HG02870 (cell line): ENCODE measurements at regions not wholly inside any gene's neighbourhood (a gene's known extent, or its start where the extent isn't known, plus 50 kb on each side); places are given as distances from the start of the nearest gene placed in this dataset.

Experiments
- ATAC-seq: cut with Tn5 transposase; IDR thresholded peaks from one replicate; pipeline ENCODE4 v1.9.1; 2021; ENCODE audit warnings: mild to moderate bottlenecking, moderate library complexity; ENCODE audit not compliant: unreplicated experiment

DNA sequence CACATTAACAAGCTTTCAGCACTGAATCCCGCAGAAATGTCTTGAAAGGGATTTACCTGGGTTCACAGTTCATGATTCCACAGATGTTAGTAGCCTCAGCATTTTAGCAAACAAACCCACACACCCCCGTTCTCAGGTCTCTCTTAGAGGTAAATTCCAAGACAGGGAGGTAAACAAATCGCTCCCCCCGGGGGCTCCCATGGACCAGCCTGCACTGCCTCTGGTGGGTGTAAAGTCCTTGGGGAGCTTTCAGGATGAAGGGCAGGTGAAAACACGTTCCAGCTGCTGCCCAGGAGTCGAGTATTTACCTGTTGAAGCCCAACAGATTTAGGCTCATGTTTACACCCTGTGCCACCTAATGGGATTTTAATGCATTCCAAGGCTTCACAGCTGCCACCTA is 187.0 kb upstream of the FOXQ1 start:
- no peak for ATAC-seq

DNA sequence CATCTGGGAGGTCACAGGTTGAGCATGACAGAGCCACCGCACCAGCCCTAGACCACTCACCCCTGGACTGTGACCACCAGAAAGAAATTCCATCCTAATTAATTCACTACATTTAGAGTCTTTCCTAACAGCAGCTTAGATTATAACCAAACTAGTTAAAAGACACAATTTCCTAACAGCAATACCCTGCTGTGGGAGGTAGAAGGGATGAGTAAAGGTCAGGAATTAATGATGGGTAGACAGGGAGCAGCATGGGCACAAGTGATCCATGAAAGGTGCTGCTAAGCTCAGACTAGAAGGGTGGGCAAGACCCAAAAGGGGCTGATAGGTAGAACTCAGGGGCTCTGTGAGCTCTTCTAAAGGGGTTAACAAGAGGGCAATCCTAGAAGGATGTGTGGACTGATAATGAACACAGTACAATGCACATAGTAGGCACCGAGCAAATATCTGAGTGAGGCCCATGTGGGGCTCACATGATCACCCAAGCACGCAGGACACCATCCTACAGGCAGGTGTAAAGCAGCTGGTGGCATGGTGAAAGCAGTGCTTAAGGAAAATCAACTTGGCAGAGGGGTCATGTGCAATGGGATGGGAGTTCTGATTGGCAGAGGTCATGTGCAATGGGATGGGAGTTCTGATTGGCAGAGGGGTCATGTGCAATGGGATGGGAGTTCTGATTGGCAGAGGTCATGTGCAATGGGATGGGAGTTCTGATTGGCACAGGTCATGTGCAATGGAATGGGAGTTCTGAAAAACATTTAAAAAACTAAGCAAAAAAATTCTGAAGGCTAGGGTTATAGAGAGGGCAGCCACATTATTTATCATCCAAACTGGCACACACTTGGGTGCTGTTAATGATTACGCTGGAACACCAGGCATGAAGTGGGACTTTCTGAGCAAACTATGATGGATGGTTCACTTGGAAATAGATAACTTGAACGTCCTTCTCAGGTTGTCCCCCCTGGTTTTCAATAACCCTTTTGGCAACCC is 188.2 kb upstream of the FOXQ1 start:
- ATAC-seq, result no peak

DNA sequence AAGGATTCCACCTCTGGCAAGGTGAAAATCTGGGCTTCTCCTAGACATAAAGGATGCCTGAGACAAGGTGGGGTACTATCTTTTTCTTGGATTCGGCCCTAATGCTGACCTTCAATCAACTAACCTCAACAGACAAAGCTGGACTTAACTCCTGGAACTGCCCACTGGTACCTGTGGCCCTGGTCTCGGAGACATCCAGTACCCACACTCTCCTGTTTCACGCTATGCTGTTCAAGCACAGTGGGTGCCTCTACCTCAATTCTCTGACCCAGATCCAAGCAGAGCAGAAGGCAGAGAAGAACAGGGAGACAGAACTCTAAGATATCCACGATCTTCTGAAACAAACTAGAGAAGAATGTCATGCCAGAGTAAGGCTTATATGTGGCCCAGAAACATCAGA is 189.8 kb upstream of the FOXQ1 start:
- no peak for ATAC-seq

DNA sequence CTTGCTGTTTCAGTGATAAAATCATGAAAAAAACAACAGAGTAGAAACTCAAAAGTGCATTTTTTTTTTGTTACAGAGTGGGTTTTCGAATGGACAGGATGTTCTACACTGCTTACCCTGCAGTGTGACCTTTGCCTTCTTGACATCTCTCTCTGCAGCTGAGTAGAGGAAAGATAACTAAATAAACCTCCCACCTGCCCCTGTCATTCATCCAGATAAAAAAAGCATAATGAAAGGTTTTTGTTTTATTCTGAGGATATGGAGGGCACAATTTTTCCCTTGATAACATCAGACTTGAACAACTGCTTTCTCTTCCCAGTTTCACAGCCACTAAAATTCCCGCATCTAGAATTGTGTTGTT is 193.6 kb upstream of the FOXQ1 start:
- no peak for ATAC-seq

DNA sequence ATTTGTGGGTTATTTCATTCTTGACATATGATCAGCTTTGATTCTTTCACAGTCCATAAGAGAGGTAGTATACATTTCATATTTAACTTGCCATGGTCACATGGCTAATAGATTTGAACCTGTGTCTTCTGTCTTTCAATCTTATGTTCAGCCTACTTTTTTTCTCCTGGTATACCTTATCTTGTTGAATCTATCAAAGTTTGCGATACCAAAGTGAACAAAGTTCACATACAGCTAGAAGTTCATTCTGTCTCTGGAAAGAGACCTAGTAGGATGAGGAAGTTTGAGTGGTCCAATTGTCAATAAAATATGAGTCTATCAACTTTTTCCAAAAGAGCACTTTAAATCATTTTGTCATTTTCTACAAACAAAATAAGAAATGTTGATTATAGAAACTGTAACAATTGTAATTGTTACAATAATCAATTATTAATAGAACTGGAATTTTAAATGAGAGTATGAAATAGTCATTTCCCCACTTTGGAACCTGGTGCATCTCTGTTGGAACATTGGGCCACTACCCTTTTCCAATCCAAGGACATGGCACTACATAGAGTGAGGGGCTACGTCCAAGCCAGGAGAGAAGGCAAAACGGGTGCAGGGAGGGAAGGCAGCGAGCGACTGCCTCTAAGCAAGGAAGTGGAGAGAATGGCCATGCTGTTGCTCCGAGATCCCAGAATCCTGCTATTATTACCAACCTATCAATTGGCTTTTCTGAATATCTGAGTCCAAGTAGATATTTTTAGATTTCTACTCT is 194.2 kb upstream of the FOXQ1 start:
- ATAC-seq, result no peak

DNA sequence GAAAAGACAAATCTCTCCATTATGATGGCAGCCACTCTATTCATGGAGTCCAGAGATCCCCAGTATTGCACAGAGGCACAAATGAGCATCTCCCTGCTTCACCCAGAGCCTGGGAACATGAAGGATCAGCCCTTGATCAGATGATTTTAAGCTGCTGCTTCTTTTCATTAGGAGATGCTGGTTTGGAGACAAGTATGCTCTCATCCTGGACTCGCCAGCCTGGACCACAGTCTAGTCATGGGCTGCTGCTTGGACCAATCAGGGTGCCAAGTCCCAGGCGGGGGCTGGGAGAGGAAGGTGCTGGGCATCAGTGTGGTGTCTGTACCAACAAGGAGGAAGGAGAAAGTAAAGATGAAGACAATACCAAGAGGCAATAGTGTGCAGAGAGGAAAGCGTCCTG is 195.7 kb upstream of the FOXQ1 start:
- ATAC-seq, result no peak

DNA sequence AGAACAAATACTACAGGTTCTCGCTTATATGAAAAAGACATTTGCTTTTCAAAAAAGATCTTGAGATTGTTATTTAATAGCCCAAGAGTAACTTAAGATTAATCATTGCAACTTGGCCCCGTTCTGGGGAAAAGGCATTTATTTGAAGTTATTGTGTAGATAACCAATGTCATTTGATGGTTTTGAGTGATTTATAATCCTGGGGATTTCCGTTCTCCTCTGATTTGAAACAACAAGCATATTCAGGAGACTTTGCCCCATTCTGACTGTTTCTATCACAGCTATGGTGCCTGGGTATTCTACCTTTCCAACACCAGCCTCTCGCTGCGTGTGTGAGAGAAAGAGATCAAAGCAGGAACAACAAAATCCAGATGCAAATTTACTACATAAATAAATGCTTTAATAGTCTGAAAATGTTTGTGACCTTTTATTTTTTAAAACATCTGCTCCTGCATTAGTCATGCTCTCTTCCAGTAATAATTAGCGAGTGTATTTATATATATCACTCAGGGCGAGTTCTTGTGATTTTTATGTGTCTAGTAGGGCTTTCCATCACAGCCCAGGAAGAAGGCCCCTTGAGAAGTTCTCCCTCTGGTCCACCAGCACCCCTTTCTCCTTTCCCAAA is 197.9 kb upstream of the FOXQ1 start:
- no peak for ATAC-seq

DNA sequence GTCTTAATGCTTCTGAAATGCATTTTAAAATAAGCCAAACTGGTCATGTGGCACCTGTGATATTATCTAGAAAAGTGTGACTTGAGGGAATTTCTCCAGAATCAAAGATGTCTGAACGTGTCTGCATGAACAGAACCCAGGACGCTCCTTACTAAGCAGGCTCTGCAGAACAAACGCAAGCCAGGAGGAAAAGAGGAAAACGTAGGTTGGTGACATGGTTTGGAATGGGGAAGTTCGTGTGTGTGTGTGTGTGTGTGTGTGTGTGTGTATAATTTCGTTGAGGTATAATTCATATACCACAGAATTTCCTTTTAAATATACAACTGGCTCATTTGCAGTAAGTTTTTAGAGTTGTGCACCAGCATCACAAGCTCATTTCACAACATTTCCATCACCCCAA is 200.5 kb upstream of the FOXQ1 start:
- ATAC-seq, result no peak

DNA sequence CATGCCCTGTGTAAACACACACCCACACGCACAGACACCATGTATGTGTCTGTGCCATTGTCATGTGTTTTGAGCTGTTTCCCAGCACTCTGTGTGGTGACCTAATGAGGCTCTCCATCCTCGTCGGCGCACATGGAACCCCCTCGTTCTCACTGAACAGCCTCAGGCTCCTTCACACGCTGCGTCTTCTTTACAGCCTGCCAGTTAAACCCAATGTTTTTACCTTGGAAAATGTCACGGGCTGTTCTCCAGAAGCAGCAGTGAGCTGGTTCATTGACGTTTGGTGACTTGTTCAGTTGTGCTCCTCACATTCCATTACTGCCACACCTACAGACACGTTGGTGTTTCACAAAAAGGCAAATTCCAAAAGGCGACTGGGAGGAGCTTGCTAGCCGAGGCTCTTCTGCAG is 201.0 kb upstream of the FOXQ1 start:
- no peak for ATAC-seq

DNA sequence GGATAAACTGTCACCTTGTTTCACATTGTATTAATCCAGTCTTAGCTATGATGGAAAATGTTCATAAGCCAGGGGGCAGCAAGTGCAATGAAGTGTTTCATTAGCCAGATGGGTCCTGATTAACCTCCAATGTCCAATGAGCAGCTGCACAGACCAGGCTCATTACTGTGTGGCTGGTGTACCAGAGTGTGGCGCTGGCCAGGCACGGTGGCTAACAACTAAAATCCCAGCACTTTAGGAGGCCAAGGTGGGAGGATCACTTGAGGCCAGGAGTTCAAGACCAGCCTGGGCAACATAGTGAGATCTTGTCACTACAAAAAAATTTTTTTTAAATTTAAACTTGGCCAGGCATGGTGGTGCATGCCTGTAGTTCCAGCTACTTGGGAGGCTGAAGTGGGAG is 201.7 kb upstream of the FOXQ1 start:
- ATAC-seq, result no peak

DNA sequence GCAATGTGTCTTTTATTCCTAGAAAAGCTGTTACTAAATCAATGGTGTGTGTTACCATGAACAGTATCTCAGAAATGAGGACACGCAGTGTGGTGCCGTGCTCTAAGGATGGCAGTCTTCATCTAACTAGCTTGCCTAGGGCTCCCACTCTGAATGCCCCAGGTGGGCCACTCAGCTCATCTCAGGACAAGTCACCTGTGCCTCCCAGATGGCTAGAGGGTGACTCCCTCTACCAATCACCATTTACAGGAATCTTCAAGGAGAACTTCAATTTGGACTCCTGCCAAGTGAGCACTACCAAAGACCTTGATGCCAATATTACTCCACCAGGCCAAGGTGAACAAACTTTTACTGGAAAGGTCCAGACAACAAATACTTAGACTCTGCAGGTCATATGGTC is 202.8 kb upstream of the FOXQ1 start:
- ATAC-seq, result no peak

DNA sequence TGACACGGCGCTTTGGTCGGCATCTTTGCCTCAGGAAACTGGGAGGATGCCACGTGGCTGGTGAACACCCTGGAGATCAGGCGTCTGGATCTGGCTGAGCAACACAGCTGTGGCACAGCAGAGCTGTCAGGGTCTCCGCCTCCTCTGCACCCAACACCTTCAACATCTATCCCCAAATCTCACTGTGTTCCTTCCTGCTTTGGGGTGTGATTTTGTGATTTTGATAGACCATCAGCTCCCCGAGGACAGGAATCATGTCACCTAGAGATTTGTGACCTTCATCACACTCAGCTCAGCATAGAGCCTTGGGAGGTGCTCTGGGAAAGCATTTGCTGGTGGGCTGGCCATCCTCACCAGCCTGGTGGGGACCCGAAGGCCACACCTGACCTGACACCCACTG is 203.7 kb upstream of the FOXQ1 start:
- no peak for ATAC-seq

DNA sequence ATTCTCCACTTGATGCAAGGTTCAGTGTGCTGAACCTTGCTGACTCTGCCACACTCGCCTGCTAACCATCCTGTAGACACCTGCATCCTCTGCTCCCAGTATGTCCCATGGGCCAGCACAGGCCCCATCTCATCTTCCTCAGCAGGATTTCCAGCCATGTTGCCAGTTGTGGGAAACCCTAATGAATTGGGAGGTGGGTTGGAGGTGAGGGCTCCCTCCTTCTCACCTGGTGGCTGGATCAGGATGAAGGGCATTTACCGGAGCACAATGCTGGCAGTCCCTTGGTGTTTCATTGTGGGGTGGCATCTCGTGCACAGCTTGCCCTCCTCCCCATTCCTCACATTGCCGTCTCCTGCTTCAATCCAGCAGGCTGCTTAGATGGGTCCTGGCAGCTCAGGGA is 204.3 kb upstream of the FOXQ1 start:
- ATAC-seq, result no peak

DNA sequence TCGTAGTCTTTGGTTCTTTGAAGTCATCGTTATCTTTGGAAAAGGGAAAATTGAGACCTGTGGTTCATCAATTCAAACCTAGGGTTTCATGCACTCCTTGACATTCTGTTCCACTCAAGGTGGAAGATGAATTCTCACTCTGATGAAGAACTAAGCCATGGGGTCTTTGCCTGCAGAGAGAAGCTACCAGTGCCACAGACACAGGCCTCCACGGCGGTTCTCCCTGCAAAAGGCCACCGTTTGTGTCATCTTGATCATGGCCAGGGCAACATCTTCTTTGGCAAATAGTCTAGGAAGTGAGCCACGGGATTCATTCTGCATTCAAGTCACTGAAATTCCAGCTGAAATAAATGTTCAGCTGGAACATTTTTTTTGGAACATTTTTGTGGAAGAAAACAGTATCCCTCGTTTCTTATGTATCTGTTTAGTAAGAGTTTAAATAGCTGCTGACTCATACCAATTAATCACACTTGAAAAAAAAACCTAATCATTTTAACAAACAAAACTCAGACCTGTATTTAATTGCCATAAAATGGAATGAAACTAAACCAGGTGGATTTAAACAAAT is 206.0 kb upstream of the FOXQ1 start:
- ATAC-seq, result no peak

DNA sequence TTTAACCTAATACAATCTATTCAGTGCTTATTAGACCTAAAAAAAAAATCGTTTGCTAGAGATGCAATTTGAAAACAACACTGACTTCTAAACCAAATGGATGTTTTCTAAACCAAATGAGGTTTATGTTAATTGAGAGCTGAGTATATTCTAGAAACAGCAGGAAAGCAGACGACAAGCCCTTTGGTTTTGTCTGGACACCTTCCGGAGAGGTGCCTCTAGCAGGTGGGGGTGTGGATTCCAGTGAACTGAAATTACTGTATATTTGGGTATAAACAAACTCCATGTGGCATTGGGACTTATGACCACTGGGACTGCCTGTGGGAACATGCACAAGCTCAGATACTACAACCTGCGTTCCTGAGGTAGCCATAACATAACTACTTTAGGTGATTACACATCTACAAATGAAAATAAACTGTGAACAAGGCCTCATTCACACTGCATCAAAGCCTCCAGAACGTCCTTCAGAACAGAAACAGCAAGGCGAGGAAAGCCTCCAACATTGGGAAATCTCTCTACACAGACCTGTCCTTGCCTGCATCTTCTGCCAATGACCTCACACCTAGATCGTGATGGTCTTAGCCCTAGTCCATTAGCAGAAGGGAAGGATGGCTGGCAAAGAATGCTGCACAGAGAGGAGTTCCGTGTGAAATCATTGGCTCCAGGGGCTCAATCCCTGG is 206.8 kb upstream of the FOXQ1 start:
- ATAC-seq, result no peak

DNA sequence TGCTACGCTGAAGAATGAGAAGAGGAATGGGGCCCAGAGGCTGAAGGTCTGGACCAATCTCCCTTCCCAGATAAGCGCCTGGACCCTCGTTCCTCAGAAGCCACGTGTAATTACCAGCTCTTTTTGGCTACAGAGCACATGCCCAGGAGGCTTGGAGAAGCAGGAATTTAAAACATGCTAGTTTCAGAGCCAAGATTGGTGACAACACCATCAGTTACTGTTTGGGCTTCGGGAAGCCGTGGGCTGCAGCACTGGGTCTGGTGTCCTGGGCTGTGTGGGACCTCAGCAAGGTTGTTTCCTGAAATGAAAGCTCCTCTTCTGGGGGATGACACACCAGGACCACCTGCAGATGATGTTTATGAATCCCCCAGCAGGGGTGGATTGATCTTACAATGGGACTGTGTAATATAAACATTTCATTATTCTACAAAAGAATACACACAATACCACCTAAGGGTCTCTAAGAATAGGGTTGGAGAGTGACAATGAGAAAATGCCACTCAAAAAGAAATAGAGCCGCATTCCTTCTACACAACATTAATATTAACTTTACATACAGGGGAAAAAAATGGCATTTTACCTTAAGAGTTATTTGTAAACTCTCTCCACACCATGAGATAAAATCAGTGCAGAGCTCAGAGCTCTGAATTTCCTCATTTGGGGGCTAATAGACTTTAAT is 207.8 kb upstream of the FOXQ1 start:
- ATAC-seq, result no peak

DNA sequence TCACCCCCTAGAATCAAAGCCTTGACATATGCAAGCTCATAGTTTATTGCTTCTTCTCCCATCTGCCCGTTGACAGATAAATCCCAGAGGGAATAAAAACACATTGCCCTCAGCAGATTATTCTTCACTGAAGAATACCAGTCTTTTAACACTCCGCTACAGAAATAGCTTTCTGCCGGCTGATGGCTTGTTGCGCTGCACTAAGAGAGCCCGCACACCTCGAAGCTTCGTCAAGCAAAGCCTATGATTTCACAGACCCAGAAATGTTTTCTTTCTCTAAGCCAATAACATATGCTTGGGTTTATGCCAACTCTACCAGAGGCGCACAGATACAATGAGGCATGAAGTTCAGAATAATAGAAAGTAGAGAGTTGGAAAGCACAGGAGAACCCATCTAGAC is 208.9 kb upstream of the FOXQ1 start:
- ATAC-seq, result no peak

DNA sequence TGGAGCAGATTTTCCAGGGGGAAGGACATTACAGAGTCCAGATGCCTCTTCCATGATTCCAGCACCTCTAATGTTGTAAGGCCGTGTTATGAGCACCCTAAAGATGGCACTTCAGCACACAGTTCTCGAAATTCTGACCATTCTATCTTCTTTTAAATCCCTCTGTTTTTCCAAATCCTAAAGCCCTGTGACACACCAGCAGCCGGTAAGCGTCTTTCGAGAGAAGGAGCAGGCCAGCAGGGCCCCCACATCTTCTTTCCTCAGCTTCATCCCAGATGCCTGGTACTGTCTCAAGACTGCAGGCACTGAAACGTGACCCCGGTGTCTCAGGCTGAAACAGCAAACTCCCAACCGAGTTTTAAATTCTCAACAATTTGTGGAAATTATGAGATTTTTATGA is 211.6 kb upstream of the FOXQ1 start:
- no peak for ATAC-seq

DNA sequence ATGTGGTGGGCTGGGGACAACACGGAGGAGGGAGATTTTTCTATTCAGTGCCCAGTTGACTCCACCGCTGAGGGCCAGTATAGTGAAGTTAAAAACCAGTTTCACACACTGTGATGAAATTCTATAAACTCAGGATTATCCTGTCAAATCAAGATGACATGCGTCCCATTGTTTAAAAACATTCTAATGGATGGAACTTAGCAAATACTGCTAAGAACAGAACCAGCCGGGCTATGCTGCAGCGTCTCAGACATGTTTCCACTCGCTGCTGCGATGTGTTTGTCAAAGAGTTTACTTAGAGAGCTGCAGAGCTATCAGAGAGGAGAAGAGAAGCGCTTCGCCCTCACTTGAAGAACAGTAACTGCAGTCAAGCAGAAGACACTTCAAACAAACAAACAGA is 212.6 kb upstream of the FOXQ1 start:
- ATAC-seq, result no peak
